ENCODE measurements at regions not wholly inside any gene's neighbourhood (a gene's known extent, or its start where the extent isn't known, plus 50 kb on each side); places are given as distances from the start of the nearest gene placed in this dataset.

GRCh38 chr21:18460979-18461378 is 57.4 kb upstream of the TMPRSS15 start:
- peak in 1 of 2 experiments; percentile 7 for DNase-seq

GRCh38 chr21:18461743-18462142 is 58.2 kb upstream of the TMPRSS15 start:
- DNase-seq: no peak

GRCh38 chr21:18467715-18468114 is 64.1 kb upstream of the TMPRSS15 start:
- no peak for DNase-seq

- DNase-seq: no peak
Measured at GRCh38 chr21:18468790-18469189, 65.2 kb upstream of the TMPRSS15 start.

GRCh38 chr21:18476639-18477038 is 73.1 kb upstream of the TMPRSS15 start:
- DNase-seq: no peak

- DNase-seq: no peak
Measured at GRCh38 chr21:18477043-18477442, 73.5 kb upstream of the TMPRSS15 start.

GRCh38 chr21:18478513-18478912 is 74.9 kb upstream of the TMPRSS15 start:
- no peak for DNase-seq

- DNase-seq: no peak
Measured at GRCh38 chr21:18488252-18488651, 84.7 kb upstream of the TMPRSS15 start.

GRCh38 chr21:18493422-18493821 is 89.8 kb upstream of the TMPRSS15 start:
- no peak for DNase-seq

GRCh38 chr21:18495523-18495922 is 91.9 kb upstream of the TMPRSS15 start:
- no peak for DNase-seq

- no peak for DNase-seq
Measured at GRCh38 chr21:18498431-18498830, 94.8 kb upstream of the TMPRSS15 start.

- DNase-seq: peak; percentile 16 to 36
Measured at GRCh38 chr21:18499761-18500376, 96.3 kb upstream of the TMPRSS15 start.

- no peak for DNase-seq
Measured at GRCh38 chr21:18518054-18518481, 114.5 kb upstream of the TMPRSS15 start.

- no peak for DNase-seq
Measured at GRCh38 chr21:18521204-18521603, 117.6 kb upstream of the TMPRSS15 start.

GRCh38 chr21:18522181-18522972 is 118.8 kb upstream of the TMPRSS15 start:
- DNase-seq: no peak

GRCh38 chr21:18524097-18524880 is 120.7 kb upstream of the TMPRSS15 start:
- DNase-seq: no peak

GRCh38 chr21:18529254-18529653 is 125.7 kb upstream of the TMPRSS15 start:
- no peak for DNase-seq

- DNase-seq: no peak
Measured at GRCh38 chr21:18542081-18542480, 138.5 kb upstream of the TMPRSS15 start.

GRCh38 chr21:18545908-18546307 is 142.3 kb upstream of the TMPRSS15 start:
- no peak for DNase-seq

- DNase-seq: no peak
Measured at GRCh38 chr21:18547347-18547746, 143.8 kb upstream of the TMPRSS15 start.

GRCh38 chr21:18548249-18548648 is 144.7 kb upstream of the TMPRSS15 start:
- no peak for DNase-seq

GRCh38 chr21:18549214-18549905 is 145.8 kb upstream of the TMPRSS15 start:
- DNase-seq: no peak

GRCh38 chr21:18550361-18550760 is 146.8 kb upstream of the TMPRSS15 start:
- DNase-seq: no peak

Measured in AML-193 (cell line).